NCI-H446 (cell line): ENCODE measurements at regions not wholly inside any gene's neighbourhood (a gene's known extent, or its start where the extent isn't known, plus 50 kb on each side); places are given as distances from the start of the nearest gene placed in this dataset.

Source experiments
- DNase-seq, 2 experiments: peaks; one replicate each; lab custom pipeline; 2025; lab: John Stamatoyannopoulos, UW

DNA sequence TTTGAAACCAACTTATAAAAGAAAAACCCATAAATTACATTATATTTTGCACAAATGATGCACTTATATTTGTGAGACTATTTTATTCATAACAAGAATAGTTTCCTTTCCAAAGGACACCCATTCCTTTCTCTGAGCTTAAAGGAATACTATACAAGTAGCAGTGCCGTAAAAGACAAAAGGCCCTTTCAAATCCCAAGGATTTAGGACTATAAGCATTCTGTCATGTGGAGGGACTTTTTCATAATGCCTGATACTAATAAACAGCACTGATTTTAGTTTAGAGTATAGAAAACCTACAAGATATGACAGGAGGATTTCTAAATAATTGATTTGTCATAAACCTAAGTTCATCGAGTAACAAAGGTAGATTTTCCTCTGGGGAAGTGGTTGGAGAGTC, 1134.2 kb upstream of the ZEB2 start:
- DNase-seq: no peak

DNA sequence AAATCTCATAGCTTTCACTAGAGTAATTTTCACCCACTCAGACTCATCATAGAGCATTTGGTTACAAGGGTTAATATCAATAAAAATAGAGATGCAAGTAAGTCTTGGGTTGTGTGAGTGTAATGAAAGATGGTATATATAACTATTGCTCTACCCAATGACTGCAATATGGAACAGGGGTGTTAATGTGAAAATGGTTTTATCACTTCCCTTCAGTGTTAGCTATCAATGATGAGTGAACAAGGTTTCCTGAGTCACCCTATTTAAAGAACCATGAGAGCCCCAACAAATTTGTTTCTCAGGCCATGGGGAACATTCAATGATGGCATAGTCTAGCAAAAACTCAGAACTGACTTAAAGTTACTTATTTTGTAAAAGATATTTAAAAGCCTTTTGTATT, 1133.6 kb upstream of the ZEB2 start:
- no peak for DNase-seq

GRCh38 chr2:145652571-145653545, 1132.9 kb upstream of the ZEB2 start:
- no peak for DNase-seq

DNA sequence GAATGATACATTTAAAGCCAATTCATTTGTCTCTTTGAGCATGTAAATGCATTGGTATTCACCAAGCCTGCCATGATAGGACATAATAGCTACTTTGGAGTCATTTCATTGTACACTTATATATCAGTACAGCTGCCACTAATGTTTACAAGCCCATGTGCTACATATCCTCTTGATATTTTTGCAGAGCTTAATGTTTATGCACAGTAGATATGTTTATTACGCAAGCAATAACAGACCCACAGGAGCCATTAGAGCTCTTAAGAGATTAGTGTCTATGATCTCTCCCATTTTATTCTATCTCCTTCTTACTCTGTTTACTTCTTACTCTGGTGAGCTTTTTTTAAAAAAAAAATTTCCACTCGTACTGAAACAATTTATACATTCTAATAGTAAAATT, 1132.1 kb upstream of the ZEB2 start:
- DNase-seq: no peak

DNA sequence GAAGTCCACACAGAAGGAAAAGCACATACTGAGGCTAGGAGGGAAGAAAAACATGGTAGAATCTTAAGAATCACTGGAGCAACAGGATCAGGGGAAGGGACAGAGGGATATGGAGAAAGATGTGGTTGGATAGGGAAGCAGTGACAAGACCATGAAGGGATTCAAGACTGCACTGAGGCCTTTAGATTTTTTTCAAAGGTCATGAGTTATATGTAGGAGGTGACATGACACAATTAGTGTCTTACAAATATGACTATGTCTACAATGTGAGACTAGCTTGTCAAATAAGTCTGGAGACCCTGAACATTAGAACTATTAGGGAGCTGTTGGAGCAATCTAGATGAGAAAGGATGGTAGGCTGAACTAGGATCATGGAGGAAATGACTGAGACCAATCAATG, 1130.3 kb upstream of the ZEB2 start:
- DNase-seq: no peak

DNA sequence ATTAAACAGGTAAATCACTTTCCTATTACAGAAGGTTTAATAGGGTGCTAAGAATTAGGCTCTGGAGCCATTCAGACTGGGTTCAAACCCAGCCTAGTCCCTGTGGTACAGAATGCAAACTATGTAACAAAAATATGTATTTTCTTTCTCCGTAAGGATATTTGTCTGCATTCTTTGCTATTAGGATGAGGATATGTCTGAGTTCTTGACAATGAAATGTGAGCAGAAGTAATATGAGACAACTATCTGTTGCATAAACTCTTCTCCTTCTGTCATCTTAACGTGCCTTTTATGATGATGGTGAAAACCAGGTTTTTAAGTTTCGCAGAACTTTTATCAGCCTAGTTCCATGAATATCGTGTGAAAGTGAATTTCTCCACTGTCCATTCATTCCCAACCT, 1129.1 kb upstream of the ZEB2 start:
- DNase-seq: no peak

GRCh38 chr2:145644820-145645302, 1124.9 kb upstream of the ZEB2 start:
- DNase-seq: no peak

DNA sequence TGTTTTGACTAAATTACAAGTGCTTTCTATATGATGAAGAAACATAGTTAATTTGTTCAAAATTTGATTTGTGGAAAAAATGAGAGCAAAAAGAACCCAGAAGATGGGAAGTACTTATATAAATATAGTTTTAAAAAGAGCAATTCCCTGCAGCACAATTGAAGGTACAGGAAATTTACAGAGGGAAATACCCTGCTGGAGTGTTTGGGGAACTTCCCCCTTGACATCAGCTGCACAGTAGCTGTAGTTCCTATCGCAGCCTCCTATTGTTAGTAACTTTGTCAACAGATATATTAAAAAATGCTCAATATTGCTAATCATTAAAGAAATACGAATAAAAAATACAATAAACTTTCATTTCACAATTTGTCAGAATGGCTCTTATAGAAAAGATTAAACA, 1118.8 kb upstream of the ZEB2 start:
- no peak for DNase-seq

GRCh38 chr2:145635706-145636427, 1115.9 kb upstream of the ZEB2 start:
- DNase-seq: no peak

DNA sequence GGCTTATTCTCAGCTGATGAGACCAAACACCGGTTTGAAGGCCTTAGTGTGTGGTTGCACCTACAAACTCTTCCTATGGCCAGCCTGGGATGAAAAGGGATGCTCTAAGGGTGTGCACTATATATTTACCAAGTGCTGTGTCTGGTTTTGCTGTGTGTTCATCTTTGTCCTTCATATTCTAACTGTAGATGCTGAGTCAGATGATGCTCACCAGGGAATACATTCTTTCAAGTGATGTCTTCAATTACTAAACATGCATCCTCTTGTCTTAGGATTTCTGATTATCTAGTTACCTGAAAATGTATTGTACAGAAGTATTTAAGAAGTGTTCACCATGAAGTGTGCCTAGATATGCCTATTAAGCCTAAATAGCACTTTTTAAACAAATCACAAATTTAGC, 1111.6 kb upstream of the ZEB2 start:
- DNase-seq: no peak

DNA sequence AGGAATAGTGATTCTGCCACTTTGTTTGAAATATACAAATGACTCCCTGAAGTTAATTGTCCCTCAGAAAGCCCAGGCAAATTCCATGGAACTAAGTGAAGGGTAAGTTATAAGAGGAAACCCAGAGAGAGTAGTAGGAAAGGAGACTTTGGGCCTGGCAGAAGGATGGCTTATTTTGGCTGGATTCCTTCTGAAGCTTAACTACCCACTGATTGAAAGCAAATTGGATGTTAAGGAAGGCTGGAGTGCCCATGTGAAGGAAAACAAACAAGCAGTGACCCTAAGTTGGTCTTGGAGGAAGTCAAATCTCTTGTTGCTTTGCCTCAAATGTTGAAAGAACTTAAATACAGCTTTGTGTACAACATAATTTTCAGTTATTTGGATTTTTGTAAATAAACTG, 1106.4 kb upstream of the ZEB2 start:
- no peak for DNase-seq

DNA sequence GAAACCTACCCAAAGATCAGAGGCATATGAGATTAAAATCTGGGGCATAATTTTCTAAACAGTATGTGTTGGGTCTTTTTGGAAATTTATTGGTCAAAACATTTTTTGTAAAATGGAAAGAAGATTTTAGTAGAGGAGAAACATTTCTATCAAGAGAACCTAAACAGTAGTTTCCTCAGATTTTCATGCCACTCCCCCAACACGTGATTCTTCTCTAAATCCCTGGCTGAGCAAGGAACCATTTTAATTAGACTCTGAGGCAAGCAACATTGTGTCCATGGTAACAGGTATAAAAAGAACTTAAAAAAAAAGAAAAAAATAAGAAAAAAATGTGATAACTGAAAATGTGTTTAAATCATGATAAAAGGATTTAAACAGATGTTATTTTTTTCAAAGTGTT, 1105.2 kb upstream of the ZEB2 start:
- DNase-seq: no peak

DNA sequence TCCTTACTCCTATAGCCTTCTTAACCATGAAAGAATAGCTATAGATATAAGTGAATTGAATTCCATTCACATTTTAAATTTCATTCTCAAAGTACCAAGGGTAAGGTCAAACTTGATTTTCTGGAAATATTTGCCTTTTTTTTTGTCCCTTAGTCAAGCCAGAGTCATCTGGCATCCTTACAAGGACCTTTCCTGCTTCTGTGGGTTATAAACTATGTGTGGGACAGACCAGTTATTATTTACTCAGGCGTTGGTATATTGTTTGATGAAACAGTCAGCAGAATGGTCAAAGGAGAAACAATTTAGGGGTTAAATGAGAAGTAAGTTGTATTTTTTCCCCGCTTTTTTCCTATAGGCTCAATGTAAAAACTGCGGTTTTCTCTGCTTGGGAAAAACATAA, 1103.2 kb upstream of the ZEB2 start:
- no peak for DNase-seq

- DNase-seq: no peak
These were observed 1102.4 kb upstream of the ZEB2 start for GRCh38 chr2:145622285-145622684.

GRCh38 chr2:145617906-145618305, 1098.0 kb upstream of the ZEB2 start:
- no peak for DNase-seq

GRCh38 chr2:145617420-145617819, 1097.5 kb upstream of the ZEB2 start:
- no peak for DNase-seq

GRCh38 chr2:145615626-145616025, 1095.7 kb upstream of the ZEB2 start:
- DNase-seq: no peak

GRCh38 chr2:145609951-145610350, 1090.0 kb upstream of the ZEB2 start:
- no peak for DNase-seq

- DNase-seq: peak; percentile 53 to 83
These were observed 1081.5 kb upstream of the ZEB2 start for GRCh38 chr2:145601361-145601925.

- DNase-seq: no peak
These were observed 1080.9 kb upstream of the ZEB2 start for GRCh38 chr2:145600811-145601210.

DNA sequence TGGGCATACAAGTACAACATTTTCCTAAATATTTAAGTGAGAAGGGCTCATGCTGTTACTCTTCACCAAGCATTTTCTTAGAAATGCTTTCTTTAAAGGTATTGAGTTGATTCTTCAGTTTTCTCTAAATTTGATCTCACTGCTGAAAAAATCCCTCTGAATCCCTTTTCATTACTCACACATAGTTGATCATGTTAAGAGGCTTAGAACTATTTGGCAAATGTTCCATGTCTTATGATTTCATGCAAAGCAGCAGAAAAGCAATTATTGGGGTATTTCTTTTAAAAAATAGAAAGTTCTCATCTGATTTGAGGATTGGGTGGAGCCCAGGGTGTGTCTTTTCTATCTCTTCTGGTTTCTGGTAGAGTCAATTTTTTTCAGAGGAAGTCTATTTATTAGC, 1079.8 kb upstream of the ZEB2 start:
- peak in 1 of 2 experiments; percentile 45 for DNase-seq

- DNase-seq: no peak
These were observed 1078.5 kb upstream of the ZEB2 start for GRCh38 chr2:145598434-145598833.

GRCh38 chr2:145597809-145598208, 1077.9 kb upstream of the ZEB2 start:
- DNase-seq: peak in 1 of 2 experiments; percentile 6
